H1 (cell line): ENCODE measurements at regions not wholly inside any gene's neighbourhood (a gene's known extent, or its start where the extent isn't known, plus 50 kb on each side); places are given as distances from the start of the nearest gene placed in this dataset.

ENCODE experiments used
- CTCF ChIA-PET: fragments of 300-600 bp; sonication (Branson Sonifier 250); formaldehyde crosslinking; loops from one replicate; lab custom pipeline; 2021; ENCODE audit not compliant: partially characterized antibody; lab: Charles Lee
- POLR2A ChIA-PET: fragments of 300-600 bp; sonication (Branson Sonifier 250); formaldehyde crosslinking; loops from one replicate; lab custom pipeline; 2021; ENCODE audit warnings: inconsistent platforms; ENCODE audit not compliant: partially characterized antibody; lab: Charles Lee
- DNase-seq, 2 experiments: peaks; one replicate each; pipeline versions ENCODE4 v3.0.0 to v3.0.0-alpha.2; 2010 to 2022; ENCODE audit warnings: low spot score in 2 of 2, low read depth in 1 of 2, mixed read lengths in 1 of 2
- FAIRE-seq: peaks from 2 replicates; lab custom pipeline; 2011; peaks lifted over from hg19 to GRCh38; lab: Jason Lieb, UNC
- H2AFZ ChIP-seq: 2 replicates; pipeline ENCODE4 v1.8.1; 2012; ENCODE audit warnings: low read length, inconsistent platforms
- H2AK5ac ChIP-seq: 2 replicates; pipeline ENCODE4 v1.6.1; 2013; ENCODE audit warnings: low read depth, low read length
- H2BK120ac ChIP-seq: replicated peaks from 2 replicates; pipeline ENCODE3; 2013; ENCODE audit warnings: low read depth, low read length, inconsistent platforms
- H2BK12ac ChIP-seq: 2 replicates; pipeline ENCODE4 v1.6.1; 2013; ENCODE audit warnings: low read depth, low read length
- H2BK15ac ChIP-seq: 2 replicates; pipeline ENCODE4 v1.6.1; 2013; ENCODE audit warnings: low read length
- H2BK20ac ChIP-seq: 2 replicates; pipeline ENCODE4 v1.6.1; 2013; ENCODE audit warnings: low read length
- H2BK5ac ChIP-seq: 2 replicates; pipeline ENCODE4 v1.6.1; 2013; ENCODE audit warnings: low read depth, low read length
- H3K14ac ChIP-seq: 2 replicates; pipeline ENCODE4 v1.6.1; 2013; ENCODE audit warnings: inconsistent platforms; ENCODE audit not compliant: insufficient read length
- H3K18ac ChIP-seq: 2 replicates; pipeline ENCODE4 v1.6.1; 2013; ENCODE audit warnings: low read length; ENCODE audit errors: extremely low read depth
- H3K23ac ChIP-seq: 2 replicates; pipeline ENCODE4 v1.6.1; 2013; ENCODE audit warnings: inconsistent platforms; ENCODE audit not compliant: insufficient read length
- H3K23me2 ChIP-seq: 2 replicates; pipeline ENCODE4 v1.6.1; 2013; ENCODE audit warnings: low read depth, low read length
- H3K27ac ChIP-seq: 2 replicates; pipeline ENCODE4 v1.6.1; 2011; ENCODE audit warnings: low read depth, low read length, inconsistent platforms
- H3K27me3 ChIP-seq, 4 experiments: replicated peaks in 1 of 4; 1 replicate in 1 of 4; 2 replicates in 3 of 4; pipeline versions ENCODE4 v1.6.1 to v1.8.1; 2011 to 2013; ENCODE audit warnings: low read length in 3 of 4, mild to moderate bottlenecking in 3 of 4, inconsistent platforms in 2 of 4, mixed read lengths in 2 of 4, moderate library complexity in 1 of 4; ENCODE audit not compliant: control insufficient read depth in 3 of 4, insufficient read depth in 3 of 4; ENCODE audit errors: extremely low read depth in 1 of 4
- H3K36me3 ChIP-seq, 4 experiments: 2 replicates each; pipeline versions ENCODE4 v1.6.1 to v1.8.1; 2011 to 2013; ENCODE audit warnings: mild to moderate bottlenecking in 4 of 4, low read length in 3 of 4, moderate library complexity in 2 of 4, control low read depth in 1 of 4, inconsistent platforms in 1 of 4; ENCODE audit not compliant: insufficient read depth in 4 of 4, control insufficient read depth in 2 of 4
- H3K4ac ChIP-seq: replicated peaks from 2 replicates; pipeline ENCODE3; 2013; ENCODE audit warnings: low read length, low read depth, mixed read lengths, inconsistent platforms; ENCODE audit not compliant: insufficient read length
- H3K4me1 ChIP-seq, 4 experiments: replicated peaks in 1 of 4; 1 replicate in 1 of 4; 2 replicates in 3 of 4; pipeline versions ENCODE4 v1.6.1 to v1.8.1; 2011 to 2013; ENCODE audit warnings: low read length in 3 of 4, inconsistent platforms in 2 of 4, mixed read lengths in 1 of 4; ENCODE audit not compliant: insufficient read depth in 4 of 4, control insufficient read depth in 3 of 4
- H3K4me2 ChIP-seq, 2 experiments: 2 replicates each; pipeline versions ENCODE4 v1.6.1 to v1.8.1; 2011 to 2013; ENCODE audit warnings: low read depth in 2 of 2, low read length in 2 of 2, control low read depth in 1 of 2, inconsistent platforms in 1 of 2, mild to moderate bottlenecking in 1 of 2; ENCODE audit not compliant: insufficient read depth in 1 of 2
- H3K4me3 ChIP-seq, 4 experiments: fragments of 200-600, 300-600 bp in 1 of 4; sonication (generic), shearing (Covaris generic), sonication (Bioruptor Twin) in 1 of 4; 2 replicates each; pipeline versions ENCODE4 v1.5.1 to v1.8.1; 2011 to 2016; ENCODE audit warnings: low read length in 4 of 4, low read depth in 3 of 4, control low read depth in 2 of 4, inconsistent platforms in 2 of 4, mild to moderate bottlenecking in 2 of 4, mixed read lengths in 1 of 4, moderate library complexity in 1 of 4; ENCODE audit not compliant: insufficient read depth in 2 of 4; ENCODE audit errors: extremely low read depth in 1 of 4
- H3K56ac ChIP-seq: replicated peaks from 2 replicates; pipeline ENCODE3; 2013; ENCODE audit warnings: low read depth, mild to moderate bottlenecking, mixed read lengths, low read length, inconsistent platforms; ENCODE audit not compliant: insufficient read length
- H3K79me1 ChIP-seq: 2 replicates; pipeline ENCODE4 v1.6.1; 2013; ENCODE audit warnings: low read depth, low read length, control low read depth
- H3K79me2 ChIP-seq, 2 experiments: 2 replicates each; pipeline versions ENCODE4 v1.6.1 to v1.8.1; 2012 to 2013; ENCODE audit warnings: low read length in 2 of 2, mild to moderate bottlenecking in 2 of 2, inconsistent platforms in 1 of 2; ENCODE audit not compliant: insufficient read depth in 2 of 2, control insufficient read depth in 1 of 2
- H3K9ac ChIP-seq, 4 experiments: replicated peaks in 1 of 4; 1 replicate in 1 of 4; 2 replicates in 3 of 4; pipeline versions ENCODE4 v1.6.1 to v1.8.1; 2011 to 2013; ENCODE audit warnings: low read depth in 3 of 4, low read length in 3 of 4, control low read depth in 2 of 4, mild to moderate bottlenecking in 2 of 4, moderate library complexity in 2 of 4, inconsistent platforms in 1 of 4; ENCODE audit errors: extremely low read depth in 1 of 4
- H3K9me3 ChIP-seq, 2 experiments: 2 replicates each; pipeline versions ENCODE4 v1.6.1 to v1.8.1; 2012 to 2013; ENCODE audit warnings: mild to moderate bottlenecking in 2 of 2, moderate library complexity in 2 of 2, control low read depth in 1 of 2, inconsistent platforms in 1 of 2, low read depth in 1 of 2, low read length in 1 of 2, mixed read lengths in 1 of 2; ENCODE audit not compliant: insufficient read depth in 2 of 2
- H4K20me1 ChIP-seq, 2 experiments: replicated peaks in 1 of 2; 2 replicates each; pipeline versions ENCODE3 to v1.8.1; 2011 to 2013; ENCODE audit warnings: inconsistent platforms in 2 of 2, low read length in 2 of 2, mild to moderate bottlenecking in 1 of 2; ENCODE audit not compliant: insufficient read depth in 2 of 2, control insufficient read depth in 1 of 2
- H4K5ac ChIP-seq: 2 replicates; pipeline ENCODE4 v1.6.1; 2013; ENCODE audit warnings: low read length, low read depth, mixed read lengths, inconsistent platforms; ENCODE audit not compliant: insufficient read length
- H4K8ac ChIP-seq: 2 replicates; pipeline ENCODE4 v1.8.0; 2013; ENCODE audit warnings: mild to moderate bottlenecking, moderate library complexity, low read length, inconsistent platforms; ENCODE audit not compliant: insufficient read depth; ENCODE audit errors: extremely low read depth
- H4K91ac ChIP-seq: replicated peaks from 2 replicates; pipeline ENCODE3; 2013; ENCODE audit warnings: low read length, mixed read lengths, inconsistent platforms; ENCODE audit not compliant: insufficient read length
- BACH1 ChIP-seq: IDR thresholded peaks from 2 replicates; pipeline ENCODE4 v1.6.1; 2012; ENCODE audit warnings: low read length, improper control_type of control experiment
- GABPA ChIP-seq: IDR thresholded peaks from 2 replicates; pipeline ENCODE4 v1.6.1; 2011; ENCODE audit warnings: mild to moderate bottlenecking, low read length, moderate library complexity, borderline replicate concordance; ENCODE audit not compliant: insufficient read depth
- HDAC6 ChIP-seq: IDR thresholded peaks from one replicate; pipeline ENCODE4 v1.7.1; 2012; ENCODE audit warnings: low read depth, mild to moderate bottlenecking, inconsistent platforms, low read length, moderate library complexity
- JUN ChIP-seq: IDR thresholded peaks from 2 replicates; pipeline ENCODE4 v1.6.1; 2011; ENCODE audit warnings: low read depth, mild to moderate bottlenecking, improper control_type of control experiment, low read length
- MAFK ChIP-seq: IDR thresholded peaks from 2 replicates; pipeline ENCODE4 v1.6.1; 2012; ENCODE audit warnings: low read depth, mild to moderate bottlenecking, improper control_type of control experiment, low read length
- RFX5 ChIP-seq: IDR thresholded peaks from 2 replicates; pipeline ENCODE4 v1.6.1; 2011; ENCODE audit warnings: low read depth, low read length, improper control_type of control experiment, borderline replicate concordance
- RNF2 ChIP-seq: fragments of 200-900, 300-1000 bp; sonication (generic); IDR thresholded peaks from 2 replicates; pipeline ENCODE4 v1.7.1; 2016; ENCODE audit warnings: borderline replicate concordance, low read depth, mild to moderate bottlenecking, antibody characterized with exemption, low read length; ENCODE audit not compliant: poor library complexity, severe bottlenecking; ENCODE audit errors: missing control alignments
- SAP30 ChIP-seq: fragments of 300-600 bp; sonication (generic); IDR thresholded peaks from 2 replicates; pipeline ENCODE4 v1.7.1; 2012; ENCODE audit warnings: low read length, moderate library complexity, mild to moderate bottlenecking, inconsistent platforms; ENCODE audit not compliant: insufficient read depth, insufficient replicate concordance
- SRF ChIP-seq: IDR thresholded peaks from 2 replicates; pipeline ENCODE4 v1.6.1; 2011; ENCODE audit warnings: mild to moderate bottlenecking, low read depth, low read length, moderate library complexity
- USF2 ChIP-seq: IDR thresholded peaks from 2 replicates; pipeline ENCODE4 v1.6.1; 2011; ENCODE audit warnings: low read length, improper control_type of control experiment
- WGBS, 2 experiments: shearing (Covaris generic) in 1 of 2; methylation state at CpG; one replicate each; pipeline versions ENCODE4 v1.1.6 to v1.1.7; 2013 to 2015; ENCODE audit warnings: low lambda C conversion rate in 2 of 2, mixed read lengths in 2 of 2, inconsistent platforms in 1 of 2, low coverage in 1 of 2, missing lambda C conversion rate in 1 of 2; ENCODE audit not compliant: insufficient replicate concordance in 2 of 2, insufficient coverage in 1 of 2, insufficient read length in 1 of 2; ENCODE audit errors: extremely low coverage in 1 of 2, missing lambda C conversion rate in 1 of 2; 5-methylcytosine and 5-hydroxymethylcytosine counted together
- TF ChIP-seq, protein P1 (sequence below): IDR thresholded peaks from 2 replicates; pipeline ENCODE4 v1.6.1; 2012; ENCODE audit warnings: inconsistent platforms
- TF ChIP-seq, protein P2 (sequence below): IDR thresholded peaks from 2 replicates; pipeline ENCODE4 v1.6.1; 2011; ENCODE audit warnings: low read depth, mild to moderate bottlenecking, low read length; ENCODE audit not compliant: insufficient read depth

- ChIA-PET CTCF (interaction anchor here (2.3 kb wide), 1 partner anchor 22 kb away, joined by 4 read pairs; no protein-coding TSS in a partner anchor), POLR2A (interaction anchor here (1.0 kb wide), 1 partner anchor 10 kb away, joined by 3 read pairs; no protein-coding TSS in a partner anchor)
- Histone ChIP-seq H3K4ac (no peak overlapping the region), H4K91ac (no peak overlapping the region), H3K9ac (no peak overlapping the region), H3K27me3 (no peaks in the 10 kb centered on the region), H2BK12ac (no peak overlapping the region), H2BK15ac (no peak overlapping the region), H3K23ac (no peak overlapping the region), H3K4me3 (no peak overlapping the region), H3K9me3 (no peaks in the 10 kb centered on the region), H4K8ac (no peak overlapping the region), H3K23me2 (no peaks in the 10 kb centered on the region), H3K4me1 (no peaks in the 10 kb centered on the region; a peak in 1 of 7 replicates), H3K18ac (no peak overlapping the region), H4K20me1 (no peaks in the 10 kb centered on the region), H3K27ac (no peak overlapping the region), H3K14ac (no peak overlapping the region), H4K5ac (no peak overlapping the region), H2AFZ (no peak overlapping the region), H2AK5ac (no peak overlapping the region), H3K56ac (no peak overlapping the region), H3K36me3 (no peaks in the 10 kb centered on the region), H3K79me2 (no peaks in the 10 kb centered on the region), H3K79me1 (no peaks in the 10 kb centered on the region), H2BK5ac (no peak overlapping the region), H2BK120ac (no peak overlapping the region), H2BK20ac (no peak overlapping the region), H3K4me2 (no peak overlapping the region)
- WGBS, 2 experiments = 84% methylated on average over 1 of the region's 1 CpG; no CpG with 5 or more reads in 1 of the 2 experiments
- no peak for FAIRE-seq
- DNase-seq = no peak
- TF ChIP-seq, protein P1, sequence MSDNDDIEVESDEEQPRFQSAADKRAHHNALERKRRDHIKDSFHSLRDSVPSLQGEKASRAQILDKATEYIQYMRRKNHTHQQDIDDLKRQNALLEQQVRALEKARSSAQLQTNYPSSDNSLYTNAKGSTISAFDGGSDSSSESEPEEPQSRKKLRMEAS = no peak
- TF ChIP-seq JUN (no peak), RFX5 (no peak), HDAC6 (no peak), SAP30 (no peak), SRF (no peak), GABPA (no peak), RNF2 (no peak), BACH1 (no peak), MAFK (no peak), USF2 (no peak)
- TF ChIP-seq, protein P2, sequence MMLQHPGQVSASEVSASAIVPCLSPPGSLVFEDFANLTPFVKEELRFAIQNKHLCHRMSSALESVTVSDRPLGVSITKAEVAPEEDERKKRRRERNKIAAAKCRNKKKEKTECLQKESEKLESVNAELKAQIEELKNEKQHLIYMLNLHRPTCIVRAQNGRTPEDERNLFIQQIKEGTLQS = no peak
These were observed 79.6 kb downstream of the NFKBIZ start for GRCh38 chr3:101928890-101929289.
